HepG2 (cell line): ENCODE measurements at regions not wholly inside any gene's neighbourhood (a gene's known extent, or its start where the extent isn't known, plus 50 kb on each side); places are given as distances from the start of the nearest gene placed in this dataset.

Experiments
- ATAC-seq: fragments of 200-7000 bp; cut with Tn5 transposase; 3 replicates; pipeline ENCODE4 v1.9.1; 2020; ENCODE audit warnings: mild to moderate bottlenecking, moderate library complexity
- BruUV-seq: library from RNA; stranded (reverse); fragments of 400-500 nt; replicated peaks from 2 replicates; lab custom pipeline; 2021; lab: Mats Ljungman, UMichigan
- CTCF ChIA-PET: fragments of 300-600 bp; formaldehyde crosslinking; extraction: SDS; loops from one replicate; lab custom pipeline; 2021; ENCODE audit warnings: low total read pairs, inconsistent platforms, low intra/inter-chr PET ratio; lab: Yijun Ruan, JAX
- POLR2A ChIA-PET: fragments of 350-600 bp; sonication (Branson Sonifier 250); formaldehyde crosslinking; loops from one replicate; lab custom pipeline; 2020; ENCODE audit warnings: antibody characterized with exemption, inconsistent platforms; lab: Yijun Ruan, JAX
- DNase-seq: peaks from one replicate; pipeline ENCODE4 v3.0.0-alpha.2; 2015; ENCODE audit warnings: low spot score
- FAIRE-seq: peaks from 3 replicates; lab custom pipeline; 2011; peaks lifted over from hg19 to GRCh38; lab: Jason Lieb, UNC
- H2AFZ ChIP-seq: one replicate; pipeline ENCODE4 v1.6.1; 2011; ENCODE audit warnings: low read length, inconsistent platforms
- H3K27ac ChIP-seq: fragments of 300-600 bp; 3 replicates; pipeline ENCODE4 v1.8.0; 2011; ENCODE audit warnings: mixed run types, mild to moderate bottlenecking, mixed read lengths, low read length, inconsistent platforms; ENCODE audit not compliant: insufficient read depth; ENCODE audit errors: extremely low read length
- H3K27me3 ChIP-seq, 2 experiments: fragments of 200-600 bp in 1 of 2; 2 replicates in 1 of 2; 3 replicates in 1 of 2; pipeline versions ENCODE4 v1.6.0 to v1.8.0; 2011; ENCODE audit warnings: low read length in 2 of 2, mild to moderate bottlenecking in 2 of 2, moderate library complexity in 2 of 2, inconsistent platforms in 1 of 2; ENCODE audit not compliant: insufficient read depth in 2 of 2, control insufficient read depth in 1 of 2
- H3K36me3 ChIP-seq, 2 experiments: fragments of 200-600 bp in 1 of 2; replicated peaks in 1 of 2; 2 replicates in 1 of 2; 3 replicates in 1 of 2; pipeline versions ENCODE4 v1.5.1 to v1.8.0; 2011; ENCODE audit warnings: low read length in 2 of 2, inconsistent platforms in 1 of 2; ENCODE audit not compliant: insufficient read depth in 2 of 2, control insufficient read depth in 1 of 2
- H3K4me1 ChIP-seq: 2 replicates; pipeline ENCODE4 v1.5.1; 2012; ENCODE audit warnings: low read length, inconsistent platforms; ENCODE audit not compliant: insufficient read depth
- H3K4me2 ChIP-seq: 2 replicates; pipeline ENCODE4 v1.6.0; 2011; ENCODE audit warnings: low read depth, low read length, inconsistent platforms
- H3K4me3 ChIP-seq, 3 experiments: fragments of 200-600 bp in 1 of 3; sonication (generic), shearing (Covaris generic) in 1 of 3; replicated peaks in 1 of 3; 2 replicates each; pipeline ENCODE4 v1.5.1; 2011 to 2016; ENCODE audit warnings: low read length in 3 of 3, inconsistent platforms in 2 of 3, low read depth in 2 of 3, mild to moderate bottlenecking in 2 of 3, control low read depth in 1 of 3, mixed read lengths in 1 of 3; ENCODE audit not compliant: insufficient read depth in 1 of 3
- H3K79me2 ChIP-seq: one replicate; pipeline ENCODE4 v1.6.1; 2011; ENCODE audit warnings: low read length, inconsistent platforms; ENCODE audit not compliant: insufficient read depth
- H3K9ac ChIP-seq: 2 replicates; pipeline ENCODE4 v1.6.0; 2011; ENCODE audit warnings: mild to moderate bottlenecking, low read depth, low read length, inconsistent platforms; ENCODE audit not compliant: insufficient read depth
- H3K9me3 ChIP-seq: 2 replicates; pipeline ENCODE4 v1.5.1; 2012; ENCODE audit warnings: mild to moderate bottlenecking, low read length
- H4K20me1 ChIP-seq: 2 replicates; pipeline ENCODE4 v1.6.0; 2011; ENCODE audit warnings: inconsistent platforms, mild to moderate bottlenecking, low read length, moderate library complexity; ENCODE audit not compliant: insufficient read depth
- ERF ChIP-seq: IDR thresholded peaks from 2 replicates; pipeline ENCODE4 v1.6.1; 2018; ENCODE audit warnings: missing biosample characterization, missing genetic modification reagents
- FOXK1 ChIP-seq: sonication (generic); formaldehyde crosslinking; IDR thresholded peaks from 2 replicates; pipeline ENCODE4 v1.4.0; 2020; ENCODE audit warnings: low read depth, missing genetic modification reagents, borderline replicate concordance
- KLF9 ChIP-seq: IDR thresholded peaks from 2 replicates; pipeline ENCODE4 v1.6.1; 2016; ENCODE audit warnings: low read depth
- TBX3 ChIP-seq: fragments of 450-650 bp; IDR thresholded peaks from 2 replicates; pipeline ENCODE4 v1.6.1; 2017; ENCODE audit warnings: antibody characterized with exemption, mild to moderate bottlenecking, inconsistent platforms, borderline replicate concordance
- ZBTB37 ChIP-seq: sonication (generic); formaldehyde crosslinking; IDR thresholded peaks from 2 replicates; pipeline ENCODE4 v1.4.0; 2020; ENCODE audit warnings: mild to moderate bottlenecking, missing genetic modification reagents
- ZMYM3 ChIP-seq: sonication (generic); formaldehyde crosslinking; IDR thresholded peaks from 2 replicates; pipeline ENCODE4 v1.5.1; 2020; ENCODE audit warnings: mild to moderate bottlenecking, missing genetic modification reagents
- ZNF3 ChIP-seq: IDR thresholded peaks from 2 replicates; pipeline ENCODE4 v1.7.0; 2017; ENCODE audit warnings: inconsistent platforms
- WGBS: methylation state at CpG from one replicate; pipeline ENCODE4 v1.1.6; 2017; ENCODE audit warnings: low lambda C conversion rate; 5-methylcytosine and 5-hydroxymethylcytosine counted together
- in situ Hi-C: cut with HindIII; loops from 2 replicates; pipeline ENCODE4 v1.10.0; 2017; ENCODE audit warnings: low pct_unique_long_range_greater_than_20kb; ENCODE audit not compliant: extremely low pct_ligation_motif_present
- intact Hi-C: fragments of 100-400 bp; cut with micrococcal nuclease; formaldehyde crosslinking; loops from one replicate; pipeline ENCODE4 v1.10.0; 2022; ENCODE audit not compliant: unreplicated experiment

GRCh38 chr1:114229368-114229767 lies 75.7 kb upstream of the SYT6 start:
- ATAC-seq: no peak
- Histone ChIP-seq H3K36me3 (no peaks in the 10 kb centered on the region), H3K4me3 (no peak overlapping the region), H4K20me1 (no peaks in the 10 kb centered on the region), H2AFZ (no peak overlapping the region), H3K79me2 (no peaks in the 10 kb centered on the region), H3K4me1 (no peaks in the 10 kb centered on the region), H3K9me3 (no peaks in the 10 kb centered on the region), H3K4me2 (no peak overlapping the region), H3K27ac (no peak overlapping the region), H3K27me3 (no peaks in the 10 kb centered on the region), H3K9ac (no peak overlapping the region)
- CTCF ChIA-PET: no interaction called here
- in situ Hi-C loops: no loop called here
- intact Hi-C loops: no loop called here
- no peak for DNase-seq
- no TSS peak for BruUV-seq
- POLR2A ChIA-PET: no interaction called here
- WGBS: 19% methylated on average over 6 of the region's 7 CpGs
- FAIRE-seq: no peak
- TF ChIP-seq ZNF3 (CRISPR knock-in tag) (no peak), KLF9 (CRISPR knock-in tag) (no peak)

- DNase-seq (no peak), FAIRE-seq (no peak)
- H4K20me1 ChIP-seq: no peaks in the 10 kb centered on the region
- H3K36me3 ChIP-seq: no peaks in the 10 kb centered on the region
- H2AFZ ChIP-seq: no peak overlapping the region
- no peak overlapping the region for H3K9ac ChIP-seq
- no peak overlapping the region for H3K4me3 ChIP-seq
- TF ChIP-seq TBX3 (no peak), FOXK1 (CRISPR knock-in tag) (no peak), ERF (no peak), ZBTB37 (CRISPR knock-in tag) (no peak), ZMYM3 (CRISPR knock-in tag) (no peak)
- TF ChIP-seq, all 625 proteins: peak for 0
- H3K27ac ChIP-seq: no peak overlapping the region
- in situ Hi-C loops (no loop called here), intact Hi-C loops (no loop called here)
- H3K9me3 ChIP-seq: no peaks in the 10 kb centered on the region
- ATAC-seq: no peak
- H3K4me2 ChIP-seq: no peak overlapping the region
- no TSS peak for BruUV-seq
- H3K79me2 ChIP-seq: no peaks in the 10 kb centered on the region
- no peaks in the 10 kb centered on the region for H3K4me1 ChIP-seq
- 0% methylated on average over 2 of the region's 4 CpGs for WGBS
- CTCF ChIA-PET: no interaction called here
- no peaks in the 10 kb centered on the region for H3K27me3 ChIP-seq
- POLR2A ChIA-PET: no interaction called here
Measured at GRCh38 chr1:114227059-114227458, 73.4 kb upstream of the SYT6 start.
